KOPT-K1 (cell line): ENCODE measurements at regions not wholly inside any gene's neighbourhood (a gene's known extent, or its start where the extent isn't known, plus 50 kb on each side); places are given as distances from the start of the nearest gene placed in this dataset.
"Not testable (repeated sequence)": the region's sequence is repeated elsewhere in the genome, so short reads cannot be mapped to it uniquely, and the experiment has no call there.

Experiments
- H3K27ac ChIP-seq: fragments of 200-600 bp; sonication (generic); 2 replicates; pipeline ENCODE4 v1.5.1; 2016; ENCODE audit warnings: antibody characterized with exemption, mild to moderate bottlenecking, low read depth, low read length; ENCODE audit not compliant: poor library complexity, severe bottlenecking
- H3K36me3 ChIP-seq: fragments of 200-600 bp; sonication (generic); 2 replicates; pipeline ENCODE4 v1.5.1; 2017; ENCODE audit warnings: antibody characterized with exemption, mild to moderate bottlenecking, low read length, moderate library complexity; ENCODE audit not compliant: insufficient read depth
- H3K9me3 ChIP-seq: fragments of 200-600 bp; sonication (generic); 2 replicates; pipeline ENCODE4 v1.5.1; 2017; ENCODE audit warnings: antibody characterized with exemption, low read length, mild to moderate bottlenecking; ENCODE audit not compliant: insufficient read depth, poor library complexity, severe bottlenecking

DNA sequence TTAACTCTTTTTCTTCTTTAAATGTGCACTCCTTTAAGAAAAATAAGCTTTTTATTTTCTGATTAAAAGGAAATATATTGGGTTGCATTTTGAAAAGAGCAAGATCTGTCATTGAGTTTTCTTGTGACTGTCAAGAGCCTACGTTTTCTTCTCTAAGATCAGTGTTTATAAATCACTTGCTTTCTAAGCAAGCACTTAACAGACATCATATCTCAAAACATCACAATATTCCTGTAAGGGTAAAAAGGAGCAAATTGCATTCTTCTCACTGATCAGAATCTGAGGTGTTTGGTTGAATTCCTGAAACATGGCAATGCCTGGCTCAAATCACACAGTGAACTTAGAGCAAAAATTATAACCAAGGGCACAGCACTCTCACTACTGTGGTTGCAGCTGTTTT lies 231.3 kb downstream of the PCDH17 start:
- Histone ChIP-seq H3K9me3 (no peaks in the 10 kb centered on the region), H3K27ac (no peak overlapping the region), H3K36me3 (no peaks in the 10 kb centered on the region)

DNA sequence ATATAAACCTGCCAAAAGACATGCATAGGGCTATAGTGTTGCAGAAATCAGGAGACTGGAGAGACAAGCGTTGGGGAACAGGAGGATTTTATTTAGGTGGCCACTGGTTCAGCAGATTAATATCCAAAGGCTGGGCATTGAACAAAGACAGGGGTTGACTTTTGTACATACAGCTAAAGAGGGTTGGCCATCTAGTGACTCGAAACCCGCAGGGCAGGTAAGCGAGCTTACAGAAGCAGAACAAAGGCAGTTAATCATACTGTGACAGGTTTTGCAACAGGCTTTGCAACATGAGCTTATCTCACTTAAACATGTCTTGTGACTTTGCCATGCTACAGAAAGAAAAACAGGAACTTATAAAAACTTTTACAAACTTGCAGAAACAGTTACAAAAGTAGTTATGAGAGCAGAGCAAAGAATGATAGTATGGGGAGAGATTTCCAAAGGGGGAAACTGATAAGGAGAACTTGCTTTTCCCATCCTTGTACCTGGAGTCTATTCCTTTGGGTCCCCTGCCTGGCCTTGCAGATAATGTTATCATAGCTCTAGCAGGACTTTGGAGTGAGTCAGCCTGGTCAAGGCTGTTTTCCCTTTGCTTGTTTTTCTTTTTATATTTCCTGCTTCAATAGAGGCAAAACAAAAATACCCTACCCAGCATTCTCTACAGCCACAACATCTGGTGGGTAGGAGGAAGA lies 234.2 kb downstream of the PCDH17 start:
- Histone ChIP-seq H3K27ac (no peak overlapping the region), H3K9me3 (no peaks in the 10 kb centered on the region), H3K36me3 (no peaks in the 10 kb centered on the region)

DNA sequence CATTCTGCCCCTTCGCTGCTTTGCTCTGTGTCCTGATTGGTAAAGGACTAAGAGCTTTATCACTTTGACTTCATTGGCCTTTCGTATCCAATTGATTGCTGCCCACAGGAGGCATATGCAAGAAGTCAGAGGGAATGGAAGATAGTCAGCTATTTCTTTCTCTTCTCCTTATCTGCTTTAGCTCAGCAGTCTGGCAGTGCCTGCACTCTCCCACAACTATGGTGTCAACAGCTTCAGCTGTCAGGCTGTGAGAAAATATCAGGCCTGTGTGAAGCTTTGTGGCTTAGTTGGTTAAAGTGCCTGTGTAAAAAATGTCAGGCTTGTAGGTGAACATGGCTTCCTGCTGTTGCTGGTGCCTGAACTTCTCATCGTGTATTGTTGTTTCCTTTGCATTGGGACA lies 243.0 kb downstream of the PCDH17 start:
- Histone ChIP-seq H3K27ac (no peak overlapping the region), H3K36me3 (no peaks in the 10 kb centered on the region), H3K9me3 (no peaks in the 10 kb centered on the region)

DNA sequence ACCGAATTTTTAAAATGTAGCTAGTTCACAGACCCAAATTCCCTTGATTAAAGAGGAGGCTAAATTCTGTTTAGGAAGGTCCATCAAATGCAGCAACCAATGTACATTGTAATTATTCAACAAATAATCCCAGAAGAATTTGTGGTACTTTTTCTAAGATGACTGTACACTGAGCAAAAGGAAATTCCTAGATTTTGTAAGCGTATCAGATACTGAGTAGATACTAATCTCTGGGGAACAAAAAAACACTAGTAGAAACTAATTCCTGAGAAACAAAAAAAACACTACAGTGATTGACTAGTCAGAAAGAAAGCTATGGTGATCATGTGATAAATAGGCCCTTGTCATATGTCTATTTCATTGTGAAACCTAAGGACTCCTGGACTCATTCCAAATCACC lies 246.1 kb downstream of the PCDH17 start:
- no peak overlapping the region for H3K27ac ChIP-seq
- H3K9me3 ChIP-seq, result no peaks in the 10 kb centered on the region
- no peaks in the 10 kb centered on the region for H3K36me3 ChIP-seq

DNA sequence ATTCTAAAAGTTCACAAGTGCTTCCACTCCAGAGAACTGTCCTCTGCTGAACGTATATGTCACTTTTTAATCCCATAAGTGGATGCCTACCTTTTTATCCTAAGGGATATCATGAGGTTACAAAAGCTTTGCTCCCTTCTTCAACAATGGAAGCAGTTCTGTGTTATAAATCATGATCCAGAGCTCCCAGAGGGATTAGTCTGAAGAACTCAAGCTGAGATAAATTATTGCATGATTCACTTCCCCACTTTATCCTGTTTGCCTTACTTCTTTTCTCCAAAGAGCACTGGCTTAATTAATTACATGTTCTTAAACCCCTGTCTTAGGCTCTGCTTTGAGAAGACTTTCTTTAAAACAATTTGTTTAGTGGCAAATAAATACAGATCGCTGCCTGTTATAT lies 246.7 kb downstream of the PCDH17 start:
- no peaks in the 10 kb centered on the region for H3K36me3 ChIP-seq
- H3K9me3 ChIP-seq, result no peaks in the 10 kb centered on the region
- H3K27ac ChIP-seq, result no peak overlapping the region

DNA sequence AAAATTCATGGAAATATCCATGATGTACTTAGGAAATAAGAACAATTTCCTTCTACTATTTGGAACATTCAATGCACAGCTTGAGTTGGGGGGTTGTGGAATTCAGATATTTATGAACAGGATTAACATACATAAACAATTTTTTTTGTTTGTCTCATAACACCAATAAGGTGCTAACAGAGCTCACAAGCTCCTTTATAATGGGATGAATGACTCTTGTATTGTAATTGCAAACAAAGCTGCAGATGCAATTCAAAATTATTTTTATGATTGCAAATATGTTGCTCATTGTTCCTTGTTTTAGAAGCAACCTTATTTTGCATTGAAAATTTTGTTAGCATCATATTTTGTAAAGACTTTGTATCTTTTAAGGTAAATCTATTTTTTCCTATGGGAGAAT lies 265.7 kb downstream of the PCDH17 start:
- Histone ChIP-seq H3K36me3 (no peaks in the 10 kb centered on the region), H3K9me3 (no peaks in the 10 kb centered on the region), H3K27ac (no peak overlapping the region)

DNA sequence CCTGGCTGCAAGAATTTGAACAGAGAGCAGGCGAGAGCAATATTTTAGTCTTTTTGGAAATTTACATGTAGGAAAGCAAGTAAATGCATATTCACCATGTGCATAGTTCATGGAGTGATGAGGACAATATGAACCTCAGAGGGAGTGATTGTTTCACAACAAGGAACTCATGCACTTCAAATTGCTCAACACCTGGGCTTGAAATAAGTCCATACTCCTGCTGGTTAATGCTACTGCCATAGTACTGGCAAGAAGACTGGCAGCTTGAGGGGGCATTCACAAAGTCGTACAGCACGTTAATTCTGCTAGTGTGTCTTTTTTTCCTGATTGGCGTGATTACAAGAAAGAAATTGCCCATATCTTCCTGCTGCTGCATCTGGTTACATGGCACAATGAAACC lies 267.6 kb downstream of the PCDH17 start:
- Histone ChIP-seq H3K36me3 (no peaks in the 10 kb centered on the region), H3K9me3 (no peaks in the 10 kb centered on the region), H3K27ac (no peak overlapping the region)

DNA sequence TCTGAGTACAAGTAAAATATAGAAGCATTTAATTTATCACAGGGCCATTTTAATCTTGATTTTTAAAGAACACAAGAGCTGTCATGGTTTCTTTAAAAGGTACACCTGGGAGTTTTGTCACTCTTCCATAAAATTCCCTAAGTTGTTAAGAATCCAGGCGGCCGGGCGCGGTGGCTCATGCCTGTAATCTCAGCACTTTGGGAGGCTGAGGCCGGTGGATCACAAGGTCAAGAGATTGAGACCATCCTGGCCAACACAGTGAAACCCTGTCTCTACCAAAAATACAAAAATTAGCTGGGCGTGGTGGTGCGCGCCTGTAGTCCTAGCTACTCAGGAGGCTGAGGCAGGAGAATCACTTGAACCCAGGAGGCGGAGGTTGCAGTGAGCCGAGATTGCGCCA lies 278.3 kb downstream of the PCDH17 start:
- H3K36me3 ChIP-seq, H3K9me3 ChIP-seq, H3K27ac ChIP-seq: not testable (repeated sequence)

DNA sequence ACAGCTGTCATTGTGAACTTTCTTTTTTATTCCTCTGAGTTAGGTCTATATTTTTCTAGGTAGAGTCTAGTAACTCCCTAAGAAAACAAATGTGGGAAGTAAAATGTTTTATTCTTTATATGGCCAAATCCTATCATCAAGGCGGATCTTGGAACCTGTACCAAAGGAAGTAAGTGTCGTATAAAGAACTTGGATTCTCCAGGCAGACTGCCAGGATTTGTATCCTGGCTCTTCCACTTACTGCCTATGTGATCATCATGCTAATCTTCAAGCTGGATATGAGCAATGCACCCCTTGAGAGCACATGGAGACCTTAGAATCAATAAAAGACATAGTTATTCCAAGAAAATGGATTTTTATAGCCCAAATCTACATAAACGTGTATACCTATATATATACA lies 286.5 kb downstream of the PCDH17 start:
- H3K9me3 ChIP-seq, result no peaks in the 10 kb centered on the region
- no peaks in the 10 kb centered on the region for H3K36me3 ChIP-seq
- H3K27ac ChIP-seq, result no peak overlapping the region

DNA sequence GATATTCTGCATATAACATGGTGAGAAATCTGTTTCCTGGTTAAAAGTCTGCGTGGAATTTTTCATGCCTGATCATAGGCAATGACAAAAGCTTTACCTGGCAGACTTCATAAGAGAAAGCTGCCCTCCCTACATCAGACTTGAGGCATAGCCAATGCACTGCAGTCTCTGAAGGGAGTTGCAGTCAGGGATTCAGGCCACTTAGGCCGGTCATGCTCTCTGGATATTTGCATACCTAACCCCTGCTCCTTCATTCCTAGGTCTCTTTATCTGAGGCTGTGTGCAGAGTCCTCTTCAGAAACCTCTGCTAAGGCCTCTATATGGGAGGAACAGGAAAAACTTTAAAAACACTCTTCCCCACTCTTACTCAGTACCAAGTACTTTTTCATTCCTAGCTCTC lies 287.4 kb downstream of the PCDH17 start:
- no peaks in the 10 kb centered on the region for H3K9me3 ChIP-seq
- H3K27ac ChIP-seq, result no peak overlapping the region
- H3K36me3 ChIP-seq, result no peaks in the 10 kb centered on the region

DNA sequence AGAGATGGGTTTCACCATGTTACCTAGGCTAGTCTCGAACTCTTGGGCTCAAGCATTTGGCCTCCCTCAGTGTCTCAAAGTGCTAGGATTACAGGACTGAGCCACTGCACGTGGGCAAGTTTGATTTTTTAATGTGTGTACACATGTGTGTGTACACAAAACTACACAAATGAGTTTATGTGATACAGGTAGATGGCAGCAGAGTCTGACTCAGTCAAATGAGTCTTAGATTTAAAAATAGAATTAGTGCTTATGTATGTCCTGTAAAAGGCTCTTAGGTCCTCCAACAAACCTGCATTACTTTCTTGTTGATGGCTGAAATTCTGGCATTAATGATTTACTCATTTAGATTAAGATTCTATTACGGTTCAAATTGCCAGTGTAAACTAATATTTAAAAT lies 293.7 kb downstream of the PCDH17 start:
- Histone ChIP-seq H3K9me3 (no peaks in the 10 kb centered on the region), H3K27ac (no peak overlapping the region), H3K36me3 (no peaks in the 10 kb centered on the region)

DNA sequence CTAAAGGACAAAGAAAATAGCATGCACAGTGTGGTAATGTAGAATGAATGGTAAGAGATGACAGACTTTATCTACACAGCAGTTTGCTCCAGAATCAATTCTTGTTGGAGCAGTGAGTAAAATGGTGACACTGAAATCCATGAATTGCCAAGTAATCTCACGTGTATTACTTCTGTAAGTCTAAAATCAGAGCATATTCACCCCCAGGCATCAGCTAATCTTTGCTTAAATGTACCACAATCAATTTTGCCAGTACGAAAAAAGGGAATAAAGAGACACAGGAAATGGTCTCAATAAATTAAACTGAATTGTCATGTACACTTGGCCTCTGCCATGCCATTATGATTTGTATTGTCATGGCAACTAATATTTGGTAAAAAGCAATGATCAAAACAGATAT lies 294.2 kb downstream of the PCDH17 start:
- no peak overlapping the region for H3K27ac ChIP-seq
- no peaks in the 10 kb centered on the region for H3K9me3 ChIP-seq
- H3K36me3 ChIP-seq, result no peaks in the 10 kb centered on the region

DNA sequence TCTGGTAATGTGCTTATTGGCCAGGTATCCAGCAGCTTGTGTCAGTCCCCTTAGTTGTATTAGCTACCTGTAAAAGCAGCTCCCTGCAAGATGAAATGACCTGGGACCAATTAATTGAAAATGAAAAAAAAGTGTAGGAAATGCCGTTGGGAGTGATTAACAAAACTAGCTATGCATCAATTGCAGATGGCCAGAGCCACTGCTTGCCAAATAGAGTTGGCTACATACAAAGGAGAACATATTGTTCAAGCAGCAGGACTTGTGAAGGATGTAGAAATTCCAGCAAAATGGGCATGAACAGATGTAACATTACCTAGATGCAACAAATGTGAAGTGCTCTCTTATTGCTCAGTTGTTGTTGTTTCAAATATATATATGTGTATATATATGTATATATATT lies 300.5 kb downstream of the PCDH17 start:
- no peaks in the 10 kb centered on the region for H3K36me3 ChIP-seq
- H3K27ac ChIP-seq, result no peak overlapping the region
- no peaks in the 10 kb centered on the region for H3K9me3 ChIP-seq

DNA sequence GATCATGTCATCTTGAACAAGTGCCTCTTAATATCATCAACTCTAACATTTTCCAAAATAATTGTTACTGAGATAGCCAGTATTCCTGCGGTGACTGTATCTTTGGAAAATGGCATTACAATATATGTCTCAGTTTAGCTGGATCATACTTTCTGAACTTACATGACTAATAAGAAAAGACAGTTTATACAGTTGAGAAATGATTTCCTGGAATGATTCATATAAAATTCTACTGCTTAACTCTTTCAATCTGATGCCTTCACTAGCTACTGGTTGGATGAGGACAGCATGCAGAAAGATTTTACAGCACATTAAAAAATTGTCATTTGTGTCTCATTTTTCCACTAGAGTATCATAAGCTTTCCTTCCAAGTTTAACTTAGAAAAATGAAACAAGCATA lies 302.1 kb downstream of the PCDH17 start:
- no peak overlapping the region for H3K27ac ChIP-seq
- H3K36me3 ChIP-seq, result no peaks in the 10 kb centered on the region
- no peaks in the 10 kb centered on the region for H3K9me3 ChIP-seq

DNA sequence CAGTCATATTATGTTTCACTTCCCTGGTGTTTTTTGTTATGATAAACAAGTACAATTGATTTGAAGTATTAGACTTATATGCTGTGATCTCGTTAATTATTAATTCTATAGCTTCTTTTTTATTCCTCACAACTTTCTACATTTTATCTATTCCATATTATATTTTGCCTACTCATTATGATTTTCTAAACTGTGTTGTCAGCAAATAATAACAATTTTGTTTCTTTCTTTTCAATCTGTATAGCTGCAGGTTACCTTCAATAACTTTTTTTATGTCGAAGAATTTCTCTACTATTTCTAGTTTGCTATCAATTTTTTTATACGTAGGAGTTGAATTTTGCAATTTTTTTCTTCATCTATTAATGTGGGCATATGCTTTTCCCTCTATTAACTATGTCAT lies 304.4 kb downstream of the PCDH17 start:
- H3K27ac ChIP-seq, result no peak overlapping the region
- no peaks in the 10 kb centered on the region for H3K9me3 ChIP-seq
- no peaks in the 10 kb centered on the region for H3K36me3 ChIP-seq

DNA sequence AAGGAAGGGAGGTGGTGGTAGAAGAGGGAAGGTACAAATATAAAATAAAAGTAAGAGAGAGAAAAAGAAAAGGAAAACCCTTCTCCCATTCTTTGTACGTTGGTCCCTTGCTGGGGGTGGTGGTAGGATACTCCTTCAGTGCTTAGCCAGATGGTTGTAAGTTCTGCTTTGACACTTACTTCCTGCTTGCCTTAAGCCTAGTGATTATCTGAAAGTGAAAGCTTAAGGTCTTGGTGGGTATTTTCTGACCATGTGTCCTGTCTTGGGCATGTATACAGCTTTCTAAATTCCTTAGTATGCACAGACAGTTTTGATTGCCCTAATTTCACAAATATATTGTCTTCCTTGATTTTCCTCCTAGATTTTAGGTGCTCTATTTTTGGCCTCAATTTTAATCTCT lies 314.8 kb downstream of the PCDH17 start:
- Histone ChIP-seq H3K27ac (no peak overlapping the region), H3K9me3 (peaks cover 5% of the 10 kb centered on the region), H3K36me3 (no peaks in the 10 kb centered on the region)
